ENCODE measurements at regions not wholly inside any gene's neighbourhood (a gene's known extent, or its start where the extent isn't known, plus 50 kb on each side); places are given as distances from the start of the nearest gene placed in this dataset.

DNA sequence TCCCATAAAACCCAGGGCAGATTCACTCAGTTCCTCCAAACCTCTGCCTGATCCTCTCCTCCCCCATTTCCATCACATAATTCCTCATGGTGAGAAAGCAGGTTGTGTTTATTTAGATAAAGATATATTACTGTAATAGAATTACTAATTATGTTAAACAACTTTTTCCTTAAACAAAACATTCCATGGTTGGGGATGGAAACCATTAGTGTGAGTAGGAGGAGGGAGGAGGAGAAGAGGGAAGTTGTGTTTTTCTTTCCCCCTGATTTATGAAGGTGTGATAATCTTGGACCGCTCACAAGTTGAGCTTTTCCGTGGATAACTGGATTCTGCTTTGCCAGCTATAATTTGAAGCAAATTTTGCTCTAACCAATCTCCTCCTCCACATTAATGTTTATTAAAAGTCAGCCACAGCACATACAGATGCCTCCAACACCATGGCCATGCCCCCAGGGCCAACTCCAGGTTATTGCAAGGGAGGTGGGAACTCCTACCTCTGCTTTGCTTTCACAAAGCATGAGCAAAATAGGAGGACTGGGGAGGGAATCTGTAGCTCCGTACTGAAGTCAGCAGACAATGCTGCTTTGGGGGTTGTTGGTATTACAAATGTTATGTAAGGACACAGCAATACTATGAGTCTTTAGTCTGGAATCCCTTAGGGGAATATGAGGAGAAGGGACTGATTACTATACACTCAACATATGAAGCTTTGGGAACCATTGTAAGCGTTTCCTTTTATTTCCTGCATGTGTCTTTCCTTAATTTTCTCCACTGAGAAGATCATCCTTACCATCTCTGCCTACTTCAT lies 542.0 kb downstream of the DHX35 start:
- no peak for FAIRE-seq
- no peak for DNase-seq (ENCODE audit: low spot score in 2 of 2)

GRCh38 chr20:39492223-39492797 lies 530.2 kb downstream of the DHX35 start:
- no peak for DNase-seq (ENCODE audit: low spot score in 2 of 2)
- no peak for FAIRE-seq

DNA sequence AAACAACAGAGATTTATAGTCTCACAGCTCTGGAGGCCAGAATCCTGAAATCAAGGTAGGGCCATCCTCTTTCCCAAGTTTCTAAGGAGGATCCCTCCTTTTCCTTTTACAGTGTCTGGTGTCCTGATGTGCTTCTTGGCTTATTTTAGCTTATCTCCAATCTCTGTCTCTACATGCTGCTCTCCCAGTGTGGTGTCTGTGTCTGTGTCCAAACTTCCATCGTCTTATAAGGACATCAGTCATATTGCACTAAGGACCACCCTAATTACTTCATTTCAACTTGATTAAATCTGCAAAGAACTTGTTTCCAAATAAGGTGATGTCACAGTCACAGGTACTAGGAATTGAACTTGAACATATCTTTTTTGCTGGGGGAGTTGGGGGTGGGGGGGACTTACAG lies 529.6 kb downstream of the DHX35 start:
- DNase-seq (ENCODE audit: low spot score in 2 of 2): no peak
- no peak for FAIRE-seq

GRCh38 chr20:39489986-39490560 lies 527.9 kb downstream of the DHX35 start:
- no peak for FAIRE-seq
- DNase-seq (ENCODE audit: low spot score in 2 of 2): no peak

GRCh38 chr20:39480276-39481043 lies 518.3 kb downstream of the DHX35 start:
- no peak for DNase-seq (ENCODE audit: low spot score in 2 of 2)
- FAIRE-seq: no peak

- FAIRE-seq: no peak
- DNase-seq (ENCODE audit: low spot score in 2 of 2): no peak
Observed at GRCh38 chr20:39479196-39479810, 517.2 kb downstream of the DHX35 start.

DNA sequence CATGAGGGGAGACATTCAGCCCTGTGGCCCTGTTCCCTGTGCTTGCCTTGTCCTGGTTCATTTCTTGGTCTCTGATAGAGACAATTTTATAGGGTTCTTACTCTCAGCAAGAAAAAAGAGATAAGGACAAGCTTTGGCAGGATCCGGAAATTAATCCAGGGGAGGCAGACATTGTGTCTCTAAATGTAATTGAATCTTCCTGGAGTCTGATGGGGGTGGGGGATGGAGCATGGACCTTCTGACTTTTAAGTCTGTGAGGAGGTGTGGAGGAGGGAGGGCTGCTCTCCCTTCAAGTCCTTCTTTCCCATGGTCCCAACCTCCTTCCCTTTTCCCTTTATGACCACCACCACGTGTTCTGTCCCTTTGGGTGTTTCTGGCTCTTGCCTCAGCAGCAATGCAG lies 512.7 kb downstream of the DHX35 start:
- DNase-seq (ENCODE audit: low spot score in 2 of 2): no peak
- no peak for FAIRE-seq

DNA sequence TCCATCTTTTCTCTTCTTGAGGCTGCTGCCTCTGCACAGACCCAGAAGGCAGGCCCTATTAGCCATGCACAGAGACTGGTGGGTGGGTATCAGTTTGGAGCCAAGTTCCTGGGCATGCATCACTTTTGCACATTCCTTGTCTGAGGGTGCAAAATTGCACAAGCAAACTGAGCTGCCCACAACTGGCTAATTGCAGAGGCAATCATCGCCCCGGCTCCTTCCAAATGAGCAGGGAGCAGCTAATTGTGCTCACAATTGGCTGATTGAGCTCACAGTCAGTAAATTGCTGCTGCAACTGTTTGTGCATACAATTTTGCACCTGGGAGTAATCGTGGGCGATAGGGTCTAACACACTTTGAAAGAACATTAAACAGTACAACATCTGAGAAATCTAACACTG lies 511.4 kb downstream of the DHX35 start:
- DNase-seq (ENCODE audit: low spot score in 2 of 2) (no peak), FAIRE-seq (no peak)

GRCh38 chr20:39468703-39469102 lies 506.6 kb downstream of the DHX35 start:
- no peak for DNase-seq (ENCODE audit: low spot score in 2 of 2)
- FAIRE-seq: no peak

- FAIRE-seq (no peak), DNase-seq (ENCODE audit: low spot score in 2 of 2) (no peak)
Observed at GRCh38 chr20:39464238-39464637, 502.1 kb downstream of the DHX35 start.

GRCh38 chr20:39462416-39462945 lies 500.3 kb downstream of the DHX35 start:
- no peak for FAIRE-seq
- no peak for DNase-seq (ENCODE audit: low spot score in 2 of 2)

- FAIRE-seq: no peak
- DNase-seq (ENCODE audit: low spot score in 2 of 2): no peak
Observed at GRCh38 chr20:39458452-39458851, 496.3 kb downstream of the DHX35 start.

DNA sequence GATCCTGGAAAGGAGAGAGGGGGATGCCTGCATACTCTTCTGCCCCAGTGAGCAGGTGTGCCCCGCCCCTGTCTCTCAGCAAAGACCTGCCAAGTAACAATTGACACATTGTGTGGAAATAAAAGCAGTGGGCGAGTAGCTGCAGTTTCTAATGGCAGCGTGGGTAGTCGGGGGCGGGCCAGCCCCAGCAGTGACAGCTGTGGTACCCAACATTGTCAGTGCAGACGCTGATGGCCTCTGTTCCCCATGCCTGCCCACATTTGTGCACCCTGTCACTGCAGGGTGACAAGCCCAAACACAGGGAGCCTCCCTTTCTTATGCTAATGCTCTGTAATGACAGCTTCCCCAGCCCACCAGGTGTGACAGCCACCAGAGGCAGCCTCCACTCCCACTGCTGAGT lies 491.7 kb downstream of the DHX35 start:
- no peak for DNase-seq (ENCODE audit: low spot score in 2 of 2)
- no peak for FAIRE-seq

- DNase-seq (ENCODE audit: low spot score in 2 of 2): no peak
Observed at GRCh38 chr20:39452583-39453340, 490.6 kb downstream of the DHX35 start.

DNA sequence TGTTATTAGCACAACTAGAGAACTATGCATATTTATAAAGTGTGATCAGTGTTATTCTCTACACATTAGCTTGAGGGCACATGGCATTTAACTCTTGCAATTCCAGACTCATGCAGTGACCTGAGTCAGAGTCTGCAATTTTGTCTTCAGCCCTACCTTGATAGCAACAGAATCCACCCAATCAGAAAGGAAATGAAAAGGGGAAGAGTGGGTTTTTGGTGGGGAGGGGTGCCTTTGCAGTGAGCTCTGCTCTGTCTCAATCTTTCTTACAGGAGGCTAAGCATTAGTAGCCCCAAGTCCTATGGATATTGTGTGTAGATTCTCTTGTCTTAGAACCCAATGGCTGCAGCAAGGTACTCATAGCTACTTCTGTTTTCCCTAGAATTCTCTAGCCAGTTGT lies 489.2 kb downstream of the DHX35 start:
- DNase-seq (ENCODE audit: low spot score in 2 of 2) (no peak), FAIRE-seq (no peak)

More at GRCh38 chr20:39452583-39453340, 490.6 kb downstream of the DHX35 start:
- no peak for FAIRE-seq

DNA sequence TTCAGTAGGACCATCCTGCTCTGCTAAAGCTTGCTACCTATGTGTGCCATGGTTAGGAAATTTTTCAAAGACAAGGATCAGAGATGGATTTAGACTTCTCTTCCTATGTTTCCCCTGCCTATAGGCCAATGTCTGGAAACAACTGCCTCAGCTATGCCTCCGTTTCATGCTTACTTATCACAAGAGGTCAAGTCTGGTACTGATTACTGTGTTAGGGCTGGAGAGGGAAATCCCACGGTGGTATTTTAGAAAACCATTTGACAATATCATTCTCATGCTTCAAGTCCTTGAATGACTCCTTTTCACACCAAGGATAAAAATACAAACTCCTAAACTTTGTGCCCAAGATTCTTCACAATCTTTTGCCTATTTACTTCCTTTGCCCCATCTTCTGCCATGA lies 484.3 kb downstream of the DHX35 start:
- DNase-seq (ENCODE audit: low spot score in 2 of 2) (no peak), FAIRE-seq (no peak)

GRCh38 chr20:39445095-39445494 lies 483.0 kb downstream of the DHX35 start:
- DNase-seq (ENCODE audit: low spot score in 2 of 2): no peak
- no peak for FAIRE-seq

GRCh38 chr20:39433466-39433865 lies 471.3 kb downstream of the DHX35 start:
- no peak for FAIRE-seq
- DNase-seq (ENCODE audit: low spot score in 2 of 2): no peak

DNA sequence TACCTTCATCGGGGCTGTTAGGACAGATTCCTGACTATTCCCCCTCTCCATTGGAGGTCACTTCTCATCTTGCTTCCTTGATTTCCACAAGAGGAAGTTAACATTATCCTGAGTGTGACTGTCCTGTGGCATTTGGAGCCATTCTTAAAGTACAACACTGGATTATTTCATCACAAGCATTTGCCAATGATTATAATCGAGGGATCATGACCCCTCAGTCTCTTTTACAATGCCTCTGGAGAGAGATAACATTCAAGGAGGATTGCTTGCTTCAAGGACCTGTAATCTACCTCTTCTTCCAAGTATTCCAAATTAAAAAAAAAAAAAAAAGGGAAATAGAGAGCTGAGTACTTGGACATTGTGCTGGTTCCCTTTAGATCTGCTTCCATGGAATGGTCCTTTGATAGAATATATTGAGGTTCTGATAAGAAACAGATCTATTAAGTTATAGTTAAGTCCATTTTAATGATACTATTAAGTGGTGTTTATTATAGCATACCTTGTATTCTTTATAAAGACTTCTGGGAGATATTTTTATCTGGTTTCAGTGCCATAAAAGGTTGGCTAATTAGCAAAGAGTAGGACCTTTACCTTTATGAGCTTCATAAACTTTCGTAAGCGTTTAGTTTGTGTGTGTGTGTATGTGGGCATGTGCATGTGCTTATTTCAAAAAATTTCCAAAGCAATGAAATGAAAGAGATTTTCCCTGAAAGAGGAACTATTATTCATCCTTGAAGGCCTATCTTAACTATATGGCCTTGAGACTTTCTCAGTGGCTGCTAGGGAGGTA lies 469.1 kb downstream of the DHX35 start:
- FAIRE-seq: no peak

More for the DNA sequence above, 469.1 kb downstream of the DHX35 start:
- DNase-seq (ENCODE audit: low spot score in 2 of 2): no peak
